ENCODE measurements at regions not wholly inside any gene's neighbourhood (a gene's known extent, or its start where the extent isn't known, plus 50 kb on each side); places are given as distances from the start of the nearest gene placed in this dataset.

GRCh38 chr4:41477181-41477905 is 60.6 kb upstream of the LIMCH1 start:
- no peaks in the 10 kb centered on the region for H3K9me3 ChIP-seq (ENCODE audit: control insufficient read depth, insufficient read depth, low read length)
- H3K36me3 ChIP-seq (ENCODE audit: control insufficient read depth, insufficient read depth, low read length): no peaks in the 10 kb centered on the region
- no peak overlapping the region for H3K27ac ChIP-seq (ENCODE audit: low read depth, low read length)
- H3K4me1 ChIP-seq (ENCODE audit: control insufficient read depth, insufficient read depth, low read length): peaks cover 30% of the 10 kb centered on the region
- H3K4me3 ChIP-seq (ENCODE audit: low read depth, low read length): no peak overlapping the region
- no peaks in the 10 kb centered on the region for H3K27me3 ChIP-seq (ENCODE audit: control insufficient read depth, insufficient read depth, low read length)
- no peak overlapping the region for H3K9ac ChIP-seq (ENCODE audit: low read depth, low read length)

- Histone ChIP-seq H3K27ac (ENCODE audit: low read depth, low read length) (no peak overlapping the region), H3K9ac (ENCODE audit: low read depth, low read length) (no peak overlapping the region), H3K9me3 (ENCODE audit: control insufficient read depth, insufficient read depth, low read length) (no peaks in the 10 kb centered on the region), H3K4me3 (ENCODE audit: low read depth, low read length) (no peak overlapping the region), H3K27me3 (ENCODE audit: control insufficient read depth, insufficient read depth, low read length) (no peaks in the 10 kb centered on the region), H3K4me1 (ENCODE audit: control insufficient read depth, insufficient read depth, low read length) (peaks cover 23% of the 10 kb centered on the region), H3K36me3 (ENCODE audit: control insufficient read depth, insufficient read depth, low read length) (no peaks in the 10 kb centered on the region)
These were observed 59.4 kb upstream of the LIMCH1 start for GRCh38 chr4:41478518-41478917.

GRCh38 chr4:41480896-41481311 is 57.1 kb upstream of the LIMCH1 start:
- no peak overlapping the region for H3K9ac ChIP-seq (ENCODE audit: low read depth, low read length)
- H3K36me3 ChIP-seq (ENCODE audit: control insufficient read depth, insufficient read depth, low read length): no peaks in the 10 kb centered on the region
- H3K4me3 ChIP-seq (ENCODE audit: low read depth, low read length): no peak overlapping the region
- no peaks in the 10 kb centered on the region for H3K27me3 ChIP-seq (ENCODE audit: control insufficient read depth, insufficient read depth, low read length)
- no peak overlapping the region for H3K27ac ChIP-seq (ENCODE audit: low read depth, low read length)
- H3K9me3 ChIP-seq (ENCODE audit: control insufficient read depth, insufficient read depth, low read length): no peaks in the 10 kb centered on the region
- H3K4me1 ChIP-seq (ENCODE audit: control insufficient read depth, insufficient read depth, low read length): peaks cover 16% of the 10 kb centered on the region

- Histone ChIP-seq H3K4me3 (ENCODE audit: low read depth, low read length) (no peak overlapping the region), H3K36me3 (ENCODE audit: control insufficient read depth, insufficient read depth, low read length) (no peaks in the 10 kb centered on the region), H3K27me3 (ENCODE audit: control insufficient read depth, insufficient read depth, low read length) (no peaks in the 10 kb centered on the region), H3K27ac (ENCODE audit: low read depth, low read length) (no peak overlapping the region), H3K9ac (ENCODE audit: low read depth, low read length) (no peak overlapping the region), H3K4me1 (ENCODE audit: control insufficient read depth, insufficient read depth, low read length) (no peaks in the 10 kb centered on the region), H3K9me3 (ENCODE audit: control insufficient read depth, insufficient read depth, low read length) (no peaks in the 10 kb centered on the region)
These were observed 54.2 kb upstream of the LIMCH1 start for GRCh38 chr4:41483771-41484170.

- Histone ChIP-seq H3K27me3 (ENCODE audit: control insufficient read depth, insufficient read depth, low read length) (no peaks in the 10 kb centered on the region), H3K9ac (ENCODE audit: low read depth, low read length) (no peak overlapping the region), H3K36me3 (ENCODE audit: control insufficient read depth, insufficient read depth, low read length) (no peaks in the 10 kb centered on the region), H3K4me3 (ENCODE audit: low read depth, low read length) (no peak overlapping the region), H3K27ac (ENCODE audit: low read depth, low read length) (no peak overlapping the region), H3K4me1 (ENCODE audit: control insufficient read depth, insufficient read depth, low read length) (no peaks in the 10 kb centered on the region), H3K9me3 (ENCODE audit: control insufficient read depth, insufficient read depth, low read length) (no peaks in the 10 kb centered on the region)
These were observed 52.9 kb upstream of the LIMCH1 start for GRCh38 chr4:41485041-41485440.

- Histone ChIP-seq H3K9ac (ENCODE audit: low read depth, low read length) (no peak overlapping the region), H3K27me3 (ENCODE audit: control insufficient read depth, insufficient read depth, low read length) (no peaks in the 10 kb centered on the region), H3K4me1 (ENCODE audit: control insufficient read depth, insufficient read depth, low read length) (no peaks in the 10 kb centered on the region)
These were observed 50.0 kb upstream of the LIMCH1 start for GRCh38 chr4:41487868-41488440.

More at GRCh38 chr4:41487868-41488440, 50.0 kb upstream of the LIMCH1 start:
- 0 out of 2 replicates have a peak, but pooled peaks cover 9% of the 10 kb centered on the region for H3K9me3 ChIP-seq (ENCODE audit: control insufficient read depth, insufficient read depth, low read length)
- no peak overlapping the region for H3K4me3 ChIP-seq (ENCODE audit: low read depth, low read length)
- no peak overlapping the region for H3K27ac ChIP-seq (ENCODE audit: low read depth, low read length)
- H3K36me3 ChIP-seq (ENCODE audit: control insufficient read depth, insufficient read depth, low read length): no peaks in the 10 kb centered on the region

All from HUES48 (cell line).